SK-N-MC (cell line): ENCODE measurements at regions not wholly inside any gene's neighbourhood (a gene's known extent, or its start where the extent isn't known, plus 50 kb on each side); places are given as distances from the start of the nearest gene placed in this dataset.

Experiments
- EZH2 ChIP-seq: fragments of 200-600 bp; sonication (generic); IDR thresholded peaks from one replicate; pipeline ENCODE4 v1.6.1; 2017; ENCODE audit warnings: antibody characterized with exemption
- POLR2AphosphoS5 ChIP-seq: IDR thresholded peaks from 2 replicates; pipeline ENCODE4 v1.6.1; 2012; ENCODE audit warnings: mild to moderate bottlenecking, low read depth, low read length, borderline replicate concordance

DNA sequence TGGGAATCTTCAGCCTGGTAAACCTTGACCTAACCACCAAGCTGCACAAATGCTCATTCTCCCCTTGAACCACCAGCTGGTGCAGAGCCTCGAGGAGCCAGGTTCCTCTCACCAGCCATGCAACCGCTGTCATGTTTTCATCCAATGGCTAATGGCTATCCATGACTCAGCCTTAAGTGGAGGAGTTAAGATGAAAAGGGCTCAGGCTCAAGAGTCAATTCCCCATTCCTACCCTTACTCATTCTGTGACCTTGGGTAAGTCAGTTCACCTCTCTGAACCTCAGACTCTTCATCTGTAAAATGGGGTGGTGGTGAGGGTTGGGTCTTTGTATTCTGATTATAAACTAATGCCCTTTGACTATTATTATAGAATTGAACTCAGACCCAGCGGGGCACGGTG is 515.6 kb downstream of the SHQ1 start:
- no peak for TF ChIP-seq POLR2AphosphoS5
- TF ChIP-seq EZH2: no peak
